Parathyroid adenoma (tissue), 2 donors: ENCODE measurements at regions not wholly inside any gene's neighbourhood (a gene's known extent, or its start where the extent isn't known, plus 50 kb on each side); places are given as distances from the start of the nearest gene placed in this dataset.

ENCODE experiments used
- H2AFZ ChIP-seq: fragments of 300-600 bp; sonication (generic); one replicate; pipeline ENCODE4 v1.7.0; 2017; ENCODE audit warnings: antibody characterized with exemption, mild to moderate bottlenecking
- H3K27ac ChIP-seq: fragments of 300-600 bp; sonication (generic); one replicate; pipeline ENCODE4 v1.7.0; 2017
- H3K27me3 ChIP-seq: fragments of 300-600 bp; sonication (generic); one replicate; pipeline ENCODE4 v1.7.0; 2017; ENCODE audit warnings: low read length; ENCODE audit not compliant: control insufficient read depth, insufficient read depth
- H3K36me3 ChIP-seq: fragments of 300-600 bp; sonication (generic); one replicate; pipeline ENCODE4 v1.7.0; 2017; ENCODE audit warnings: low read length; ENCODE audit not compliant: control insufficient read depth, insufficient read depth
- H3K4me1 ChIP-seq: fragments of 300-600 bp; sonication (generic); one replicate; pipeline ENCODE4 v1.7.0; 2017; ENCODE audit warnings: control low read depth
- H3K4me2 ChIP-seq: fragments of 300-600 bp; sonication (generic); one replicate; pipeline ENCODE4 v1.7.0; 2017; ENCODE audit warnings: low read length
- H3K4me3 ChIP-seq: fragments of 300-600 bp; sonication (generic); one replicate; pipeline ENCODE4 v1.7.0; 2017; ENCODE audit warnings: low read depth, low read length
- H3K79me2 ChIP-seq: fragments of 300-600 bp; sonication (generic); one replicate; pipeline ENCODE4 v1.7.0; 2017; ENCODE audit warnings: control low read depth
- H3K9ac ChIP-seq: fragments of 300-600 bp; sonication (generic); one replicate; pipeline ENCODE4 v1.7.0; 2017; ENCODE audit warnings: mild to moderate bottlenecking
- H3K9me3 ChIP-seq: fragments of 300-600 bp; sonication (generic); one replicate; pipeline ENCODE4 v1.7.0; 2017; ENCODE audit warnings: low read length; ENCODE audit not compliant: control insufficient read depth
- CTCF ChIP-seq: fragments of 300-600 bp; sonication (generic); IDR thresholded peaks from one replicate; pipeline ENCODE4 v1.7.0; 2017; ENCODE audit warnings: antibody characterized with exemption, mild to moderate bottlenecking
- donor health status: primary hyperparathyroidism.

DNA sequence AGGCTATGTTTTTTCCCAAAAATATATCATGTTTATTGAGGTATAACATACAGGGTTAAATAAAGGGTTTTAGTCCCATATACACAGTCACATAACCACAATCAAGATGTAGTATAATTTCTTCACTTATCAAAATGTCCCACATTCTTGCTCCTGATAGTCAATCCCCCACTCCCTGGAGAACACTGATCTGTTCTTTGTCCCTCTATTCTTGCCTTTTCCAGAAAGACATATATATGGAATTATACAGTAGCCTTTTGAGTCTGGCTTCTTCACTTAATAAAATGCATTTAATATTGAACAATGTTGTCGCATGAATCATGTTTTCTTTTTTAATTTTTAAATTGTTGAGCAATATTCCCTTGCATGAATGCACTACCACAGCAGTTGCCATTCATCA, 1059.7 kb downstream of the TSN start:
- Histone ChIP-seq H3K36me3 (no peaks in the 10 kb centered on the region), H3K4me2 (no peak overlapping the region), H3K27me3 (no peaks in the 10 kb centered on the region), H3K27ac (no peak overlapping the region), H3K4me1 (no peaks in the 10 kb centered on the region), H3K79me2 (no peaks in the 10 kb centered on the region), H2AFZ (no peak overlapping the region), H3K4me3 (no peak overlapping the region), H3K9ac (no peak overlapping the region), H3K9me3 (no peaks in the 10 kb centered on the region)
- no peak for TF ChIP-seq CTCF

- no peaks in the 10 kb centered on the region for H3K4me1 ChIP-seq
- no peak overlapping the region for H3K9ac ChIP-seq
- H3K9me3 ChIP-seq: no peaks in the 10 kb centered on the region
- H3K79me2 ChIP-seq: no peaks in the 10 kb centered on the region
- H3K27ac ChIP-seq: no peak overlapping the region
- no peak for TF ChIP-seq CTCF
- H2AFZ ChIP-seq: no peak overlapping the region
- H3K4me2 ChIP-seq: no peak overlapping the region
- H3K4me3 ChIP-seq: no peak overlapping the region
- no peaks in the 10 kb centered on the region for H3K27me3 ChIP-seq
- H3K36me3 ChIP-seq: no peaks in the 10 kb centered on the region
Measured at GRCh38 chr2:122816803-122817202, 1061.4 kb downstream of the TSN start.

DNA sequence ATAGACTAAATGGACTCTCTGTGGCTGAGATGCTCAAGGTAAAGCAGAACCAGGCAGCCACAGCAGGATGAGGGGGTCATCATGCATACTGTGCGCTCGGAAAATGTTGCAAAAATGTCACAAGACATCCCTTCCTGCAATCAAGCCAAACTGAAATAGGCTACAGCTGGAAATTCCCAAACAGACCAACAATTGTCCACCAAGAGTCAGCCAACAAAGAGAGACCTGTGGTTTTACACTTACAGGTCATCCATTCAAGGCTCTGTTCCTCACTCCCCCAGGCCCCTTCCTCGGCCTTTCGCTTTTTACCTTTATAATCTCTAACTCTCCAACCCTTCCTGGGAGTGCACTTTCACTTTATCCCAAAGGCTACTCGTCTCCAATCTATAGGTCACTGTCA, 1066.9 kb downstream of the TSN start:
- Histone ChIP-seq H3K9ac (no peak overlapping the region), H3K9me3 (no peaks in the 10 kb centered on the region), H2AFZ (no peak overlapping the region), H3K79me2 (no peaks in the 10 kb centered on the region), H3K4me2 (no peak overlapping the region), H3K4me3 (no peak overlapping the region), H3K27me3 (no peaks in the 10 kb centered on the region), H3K27ac (no peak overlapping the region), H3K36me3 (no peaks in the 10 kb centered on the region), H3K4me1 (no peaks in the 10 kb centered on the region)
- no peak for TF ChIP-seq CTCF

- Histone ChIP-seq H3K9ac (no peak overlapping the region), H3K9me3 (no peaks in the 10 kb centered on the region), H3K4me2 (no peak overlapping the region), H3K27me3 (no peaks in the 10 kb centered on the region), H3K4me3 (no peak overlapping the region), H3K79me2 (no peaks in the 10 kb centered on the region), H2AFZ (no peak overlapping the region), H3K4me1 (no peaks in the 10 kb centered on the region), H3K27ac (no peak overlapping the region), H3K36me3 (no peaks in the 10 kb centered on the region)
- TF ChIP-seq CTCF: no peak
Measured at GRCh38 chr2:122830157-122830556, 1074.7 kb downstream of the TSN start.

DNA sequence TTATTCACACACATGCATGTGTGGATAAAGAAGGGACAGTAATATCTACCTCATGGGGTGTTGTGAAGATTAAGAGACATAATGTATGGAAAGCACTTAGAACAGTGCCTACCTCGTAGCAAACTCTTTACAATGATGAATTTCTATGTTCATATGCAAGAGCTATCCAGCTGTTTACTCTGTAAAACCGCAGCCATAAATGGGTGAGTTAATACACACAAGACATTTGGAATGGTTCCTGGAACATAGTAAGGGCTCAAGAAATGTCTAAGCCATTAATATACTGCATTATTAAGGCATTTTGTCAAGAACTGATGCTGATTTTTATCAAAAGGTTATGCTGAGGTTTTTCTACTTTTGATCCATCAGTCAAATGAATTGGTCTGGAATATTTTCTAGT, 1076.2 kb downstream of the TSN start:
- no peak overlapping the region for H3K27ac ChIP-seq
- H3K4me2 ChIP-seq: no peak overlapping the region
- H2AFZ ChIP-seq: no peak overlapping the region
- no peaks in the 10 kb centered on the region for H3K79me2 ChIP-seq
- no peak overlapping the region for H3K4me3 ChIP-seq
- no peaks in the 10 kb centered on the region for H3K36me3 ChIP-seq
- TF ChIP-seq CTCF: no peak
- H3K9me3 ChIP-seq: no peaks in the 10 kb centered on the region
- H3K27me3 ChIP-seq: no peaks in the 10 kb centered on the region
- H3K9ac ChIP-seq: no peak overlapping the region
- no peaks in the 10 kb centered on the region for H3K4me1 ChIP-seq
